HT-29 (cell line): ENCODE measurements at regions not wholly inside any gene's neighbourhood (a gene's known extent, or its start where the extent isn't known, plus 50 kb on each side); places are given as distances from the start of the nearest gene placed in this dataset.

Experiments used
- DNase-seq: peaks from one replicate; pipeline ENCODE4 v3.0.0-alpha.2; 2015; ENCODE audit warnings: low spot score

GRCh38 chr11:39294648-39295047, 2164.8 kb downstream of the LRRC4C start:
- no peak for DNase-seq

GRCh38 chr11:39288011-39288410, 2171.4 kb downstream of the LRRC4C start:
- DNase-seq = no peak

- no peak for DNase-seq
Measured at GRCh38 chr11:39268176-39268690, 2191.2 kb downstream of the LRRC4C start.

GRCh38 chr11:39255648-39256047, 2203.8 kb downstream of the LRRC4C start:
- no peak for DNase-seq

DNA sequence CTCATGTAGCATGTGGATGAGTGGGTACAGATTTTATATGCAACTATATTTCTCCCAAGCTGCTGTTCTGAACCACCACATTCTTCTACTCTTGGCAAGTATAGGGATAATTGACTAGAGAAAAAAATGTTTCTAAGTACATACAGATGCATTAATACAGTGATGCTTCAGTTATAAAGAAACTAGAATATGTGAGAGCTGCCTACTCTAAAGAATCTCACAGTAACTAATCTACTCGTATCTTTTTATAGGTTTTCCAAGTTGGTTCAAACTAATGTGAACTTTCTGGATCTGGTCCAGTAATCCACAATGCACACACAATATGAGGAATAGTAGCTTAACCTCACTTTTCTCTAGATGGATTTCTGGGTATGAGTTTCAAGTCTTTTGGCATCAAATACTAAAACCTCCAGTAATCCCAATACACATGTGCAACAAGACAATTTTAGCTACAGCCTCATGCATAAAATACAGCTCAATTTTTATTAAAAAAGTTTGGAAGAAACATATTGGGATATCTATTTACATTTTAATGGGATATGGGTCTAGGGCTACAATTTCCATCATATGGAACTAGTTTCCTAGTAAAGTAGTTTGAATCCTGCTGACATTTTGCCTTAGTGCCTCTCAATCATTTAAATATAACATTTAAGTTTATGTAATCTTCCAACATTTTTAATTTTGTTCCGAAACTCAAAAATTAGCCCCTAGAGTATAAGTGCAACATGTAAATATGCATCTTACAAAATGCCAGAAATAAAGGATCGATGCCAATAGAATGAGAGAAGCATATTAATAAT, 2209.7 kb downstream of the LRRC4C start:
- DNase-seq = no peak

- DNase-seq = no peak
Measured at GRCh38 chr11:39247570-39248137, 2211.8 kb downstream of the LRRC4C start.

- peak; percentile 8 for DNase-seq
Measured at GRCh38 chr11:39239553-39239952, 2219.9 kb downstream of the LRRC4C start.

GRCh38 chr11:39236916-39237315, 2222.5 kb downstream of the LRRC4C start:
- DNase-seq = no peak

DNA sequence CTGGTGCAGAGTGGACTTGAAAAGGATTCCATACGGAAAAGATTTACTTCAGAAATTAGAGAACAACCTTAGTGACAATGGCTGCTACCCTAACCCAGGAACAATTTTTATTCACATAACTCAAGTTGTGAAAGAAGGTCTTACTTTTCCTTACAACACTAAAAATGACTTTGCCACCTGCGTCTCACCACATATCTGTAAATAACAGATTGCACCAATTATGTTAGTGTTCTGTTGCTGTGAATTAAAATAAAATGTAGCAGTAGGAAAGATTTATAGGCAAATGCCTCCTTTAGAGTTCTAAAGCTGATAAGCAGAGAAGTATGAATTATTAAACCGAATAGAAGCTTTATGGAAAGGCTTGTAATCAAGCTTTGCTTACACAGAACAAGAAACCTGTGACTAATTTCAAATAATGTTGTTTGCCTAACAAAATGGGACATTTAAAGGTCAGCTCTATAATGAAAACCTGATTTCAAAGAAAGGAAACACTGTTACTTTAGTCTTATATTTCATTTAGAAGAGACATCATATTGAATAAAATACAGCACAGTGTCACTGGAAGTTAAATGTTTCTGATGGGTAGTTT, 2237.8 kb downstream of the LRRC4C start:
- DNase-seq = no peak

DNA sequence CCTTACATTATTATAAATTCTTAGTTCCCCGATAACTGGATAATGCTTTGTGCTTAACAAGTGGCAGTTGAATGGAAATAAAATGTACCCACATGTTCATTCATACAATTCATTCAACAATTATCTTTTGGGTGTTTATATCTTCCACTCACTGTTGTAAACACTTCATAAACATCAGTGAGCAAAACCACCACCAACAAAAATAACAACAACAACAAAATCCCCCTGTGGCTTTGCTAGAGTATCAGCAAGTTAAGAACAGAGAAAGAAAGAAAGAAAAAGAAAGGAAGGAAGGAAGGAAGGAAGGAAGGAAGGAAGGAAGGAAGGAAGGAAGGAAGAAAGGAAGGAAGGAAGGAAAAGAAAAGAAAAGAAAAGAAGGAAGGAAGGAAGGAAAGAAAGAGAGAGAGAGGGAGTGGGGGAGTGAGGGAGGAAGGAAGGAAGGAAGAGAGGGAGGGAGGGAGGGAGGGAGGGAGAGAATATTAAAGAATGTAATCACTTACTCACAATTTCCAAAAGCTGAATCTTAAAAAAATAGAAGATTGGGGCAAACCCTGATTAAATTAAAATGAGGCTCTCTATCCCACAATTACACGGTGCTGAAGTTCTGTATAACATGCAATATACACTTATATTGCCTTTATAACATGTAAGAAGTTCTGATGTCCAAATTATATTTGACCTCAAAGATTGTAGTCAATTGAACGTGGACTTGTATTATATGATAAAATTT, 2238.8 kb downstream of the LRRC4C start:
- DNase-seq = no peak

DNA sequence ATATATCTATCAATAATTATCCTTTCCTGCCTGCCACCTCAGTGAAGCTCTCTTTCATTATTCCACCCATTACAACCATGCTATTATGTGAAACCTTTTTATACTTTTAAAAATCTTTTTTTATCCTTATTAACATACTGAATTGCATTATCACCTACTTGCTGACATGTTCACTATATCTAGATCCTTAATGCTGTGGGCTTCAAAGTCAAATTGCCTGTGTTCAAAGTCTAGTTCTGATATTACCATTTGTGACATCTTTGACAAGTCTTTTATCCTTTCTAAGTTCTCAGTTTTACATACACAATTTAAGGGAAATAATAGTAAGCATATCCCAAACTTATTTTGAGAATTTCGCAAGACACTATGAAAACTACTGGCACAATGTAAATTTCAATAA, 2239.4 kb downstream of the LRRC4C start:
- DNase-seq = no peak

DNA sequence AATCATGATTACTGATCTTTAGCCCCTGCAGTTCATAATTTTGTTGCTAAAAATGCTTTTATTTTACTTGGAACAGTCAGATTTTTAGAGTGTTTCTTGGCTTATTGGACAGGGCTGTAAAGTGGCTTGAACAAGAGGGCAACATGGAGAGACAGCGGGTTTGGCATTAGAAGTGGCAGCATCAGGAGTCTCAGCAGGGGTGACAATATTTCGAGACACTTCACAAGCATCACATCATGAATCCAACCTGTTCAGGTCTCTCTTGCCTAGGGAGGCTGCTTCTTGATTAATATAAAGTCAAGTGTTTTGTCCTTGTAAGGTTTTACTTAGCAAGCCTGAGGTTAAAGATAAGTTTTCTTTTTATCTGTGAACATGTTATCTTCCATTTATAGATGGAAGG, 2249.5 kb downstream of the LRRC4C start:
- DNase-seq = no peak

DNA sequence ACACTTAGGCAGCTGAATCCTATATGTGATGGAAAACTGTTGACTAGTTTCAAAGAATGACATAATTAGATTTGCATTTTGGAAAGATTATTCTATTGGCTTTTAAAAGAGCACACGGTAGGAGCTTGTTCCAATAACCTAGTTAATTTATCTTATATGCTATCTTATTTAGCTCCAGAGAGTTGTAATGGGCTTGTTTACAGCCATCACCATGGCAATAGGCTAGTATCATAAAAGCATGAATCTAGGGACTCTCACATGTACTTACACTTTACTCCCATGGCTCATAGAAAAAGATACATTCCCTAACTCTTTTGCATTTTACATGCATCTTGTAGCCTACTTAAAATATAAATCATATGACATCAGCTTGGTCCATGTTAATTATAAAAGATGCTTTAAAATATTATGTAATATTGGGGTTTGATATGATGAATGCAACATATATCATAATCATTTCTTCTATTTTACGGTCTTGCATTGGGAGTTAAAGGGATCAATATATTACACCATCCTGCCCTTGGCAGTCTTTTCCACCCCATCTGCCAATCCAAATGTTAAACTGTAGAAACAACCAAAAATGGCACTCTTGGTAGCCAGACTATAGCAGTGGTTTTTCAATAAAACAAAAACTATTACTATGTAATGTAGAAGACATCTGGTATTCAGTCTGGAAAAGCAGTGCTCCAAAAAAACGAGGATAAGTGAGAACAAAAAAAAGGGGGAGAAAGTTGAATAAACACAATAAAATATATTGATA, 2254.0 kb downstream of the LRRC4C start:
- no peak for DNase-seq

GRCh38 chr11:39192671-39193070, 2266.8 kb downstream of the LRRC4C start:
- no peak for DNase-seq

DNA sequence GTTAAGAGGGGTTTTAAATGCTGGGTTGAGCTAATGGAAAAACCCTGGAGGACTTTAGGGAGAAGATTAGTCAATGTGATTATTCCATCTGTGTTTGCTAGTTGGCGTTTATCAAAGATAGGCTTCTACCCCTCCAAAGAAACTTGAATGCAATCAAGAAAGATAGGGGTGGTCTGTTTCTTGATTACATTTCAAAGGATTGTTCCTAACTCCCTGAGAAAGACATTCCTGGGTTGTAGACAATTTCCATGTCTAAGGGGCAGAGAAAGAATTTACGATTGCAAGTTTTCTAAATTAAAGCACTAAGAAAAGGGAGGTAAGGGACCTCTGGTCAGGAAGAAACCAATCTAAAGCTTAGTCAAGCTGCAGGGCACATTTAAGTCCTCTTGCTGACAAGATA, 2268.7 kb downstream of the LRRC4C start:
- DNase-seq = no peak

GRCh38 chr11:39177678-39178077, 2281.8 kb downstream of the LRRC4C start:
- DNase-seq = no peak

- no peak for DNase-seq
Measured at GRCh38 chr11:39174965-39175364, 2284.5 kb downstream of the LRRC4C start.

GRCh38 chr11:39174196-39174595, 2285.3 kb downstream of the LRRC4C start:
- no peak for DNase-seq

DNA sequence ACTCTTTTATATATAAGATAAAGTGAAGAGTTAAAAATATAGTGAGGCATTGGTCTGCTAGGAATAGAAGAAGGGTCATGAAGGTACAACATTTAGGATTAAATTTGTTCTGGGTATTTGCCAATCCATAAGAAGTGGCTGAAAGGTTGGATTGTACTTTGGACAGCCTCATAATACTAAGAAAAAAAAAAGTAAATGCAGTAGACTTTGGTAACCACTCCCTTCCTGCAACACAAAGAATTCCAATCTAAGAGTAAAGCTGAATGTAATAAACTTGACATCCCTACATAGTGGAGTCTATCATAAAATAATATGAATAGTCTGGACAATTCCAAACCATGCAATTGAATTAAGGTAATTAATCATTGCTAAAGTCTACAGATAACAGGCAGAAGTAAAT, 2294.4 kb downstream of the LRRC4C start:
- DNase-seq = no peak

GRCh38 chr11:39149214-39149613, 2310.2 kb downstream of the LRRC4C start:
- DNase-seq = no peak

GRCh38 chr11:39145346-39145745, 2314.1 kb downstream of the LRRC4C start:
- no peak for DNase-seq
